ENCODE measurements at regions not wholly inside any gene's neighbourhood (a gene's known extent, or its start where the extent isn't known, plus 50 kb on each side); places are given as distances from the start of the nearest gene placed in this dataset.

DNA sequence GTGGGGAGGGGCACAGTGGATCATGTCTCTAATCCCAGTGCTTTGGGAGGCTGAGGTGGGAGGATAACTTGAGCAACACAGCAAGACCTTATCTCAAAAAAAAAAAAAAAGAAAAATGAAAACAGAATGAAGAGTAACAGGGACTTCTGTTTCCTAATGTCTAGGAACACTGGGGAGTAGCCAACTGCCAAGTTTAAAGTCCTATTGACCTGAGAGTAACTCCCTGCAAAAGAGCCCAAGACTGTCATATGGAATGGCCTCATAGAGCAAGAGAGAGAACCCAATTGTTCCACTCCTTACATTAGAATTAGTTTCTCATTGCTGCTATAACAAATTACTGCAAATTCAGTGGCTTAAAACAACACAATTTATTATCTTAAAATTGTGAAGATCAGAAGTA, 881.4 kb upstream of the ROBO1 start:
- H3K79me2 ChIP-seq (ENCODE audit: insufficient read depth, low read depth, low read length): no peaks in the 10 kb centered on the region
- no peaks in the 10 kb centered on the region for H4K20me1 ChIP-seq (ENCODE audit: insufficient read depth, low read length)
- H3K27ac ChIP-seq (ENCODE audit: low read depth, low read length, poor library complexity, severe bottlenecking): no peak overlapping the region
- H3K4me1 ChIP-seq (ENCODE audit: insufficient read depth, low read length, poor library complexity, severe bottlenecking): no peaks in the 10 kb centered on the region
- no peak overlapping the region for H3K4me3 ChIP-seq (ENCODE audit: low read depth, low read length, poor library complexity, severe bottlenecking)
- POLR2A ChIA-PET: interaction anchor here (0.6 kb wide), 1 partner anchor 94 kb away, joined by 3 read pairs; no protein-coding TSS in a partner anchor
- BruUV-seq (replicated peaks): no TSS peak
- no peak overlapping the region for H3K4me2 ChIP-seq (ENCODE audit: low read length)
- no peaks in the 10 kb centered on the region for H3K9me3 ChIP-seq (ENCODE audit: low read length)
- H2AFZ ChIP-seq (ENCODE audit: low read length): no peak overlapping the region
- H3K36me3 ChIP-seq (ENCODE audit: insufficient read depth, low read length): no peaks in the 10 kb centered on the region
- H3K9me2 ChIP-seq (ENCODE audit: insufficient read depth, low read length): no peaks in the 10 kb centered on the region
- DNase-seq (ENCODE audit: low spot score): no peak
- TF ChIP-seq, protein P1, sequence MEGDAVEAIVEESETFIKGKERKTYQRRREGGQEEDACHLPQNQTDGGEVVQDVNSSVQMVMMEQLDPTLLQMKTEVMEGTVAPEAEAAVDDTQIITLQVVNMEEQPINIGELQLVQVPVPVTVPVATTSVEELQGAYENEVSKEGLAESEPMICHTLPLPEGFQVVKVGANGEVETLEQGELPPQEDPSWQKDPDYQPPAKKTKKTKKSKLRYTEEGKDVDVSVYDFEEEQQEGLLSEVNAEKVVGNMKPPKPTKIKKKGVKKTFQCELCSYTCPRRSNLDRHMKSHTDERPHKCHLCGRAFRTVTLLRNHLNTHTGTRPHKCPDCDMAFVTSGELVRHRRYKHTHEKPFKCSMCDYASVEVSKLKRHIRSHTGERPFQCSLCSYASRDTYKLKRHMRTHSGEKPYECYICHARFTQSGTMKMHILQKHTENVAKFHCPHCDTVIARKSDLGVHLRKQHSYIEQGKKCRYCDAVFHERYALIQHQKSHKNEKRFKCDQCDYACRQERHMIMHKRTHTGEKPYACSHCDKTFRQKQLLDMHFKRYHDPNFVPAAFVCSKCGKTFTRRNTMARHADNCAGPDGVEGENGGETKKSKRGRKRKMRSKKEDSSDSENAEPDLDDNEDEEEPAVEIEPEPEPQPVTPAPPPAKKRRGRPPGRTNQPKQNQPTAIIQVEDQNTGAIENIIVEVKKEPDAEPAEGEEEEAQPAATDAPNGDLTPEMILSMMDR (conservative IDR thresholded peaks at IDR 0.05; ENCODE audit: low read length): no peak
- TF ChIP-seq EZH2phosphoT487 (IDR thresholded peaks at IDR 0.05; ENCODE audit: borderline replicate concordance, low read depth, low read length): no peak
- CTCF ChIA-PET (ENCODE audit: unreplicated experiment): no interaction called here
- intact Hi-C loops (cut with micrococcal nuclease; ENCODE audit: unreplicated experiment): no loop called here

DNA sequence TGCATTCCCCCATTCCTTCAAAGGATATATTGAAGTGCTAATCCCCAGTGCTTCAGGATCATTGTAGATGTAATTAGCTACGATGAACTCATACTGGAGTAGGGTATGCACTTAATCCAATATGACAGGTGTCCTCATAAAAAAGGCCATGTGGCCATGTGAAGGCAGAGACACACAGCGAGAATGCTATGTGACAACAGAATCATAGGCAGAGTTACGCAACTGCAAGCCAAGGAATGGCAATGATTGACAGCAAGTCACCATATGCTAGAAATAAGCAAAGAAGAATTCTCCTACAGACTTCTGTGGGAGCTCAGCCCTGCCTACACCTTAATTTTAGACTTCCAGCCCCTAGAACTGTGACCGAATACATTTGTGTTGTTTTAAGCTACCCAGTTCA, 875.6 kb upstream of the ROBO1 start:
- Histone ChIP-seq H3K9me2 (ENCODE audit: insufficient read depth, low read length) (no peaks in the 10 kb centered on the region), H3K36me3 (ENCODE audit: insufficient read depth, low read length) (no peaks in the 10 kb centered on the region), H2AFZ (ENCODE audit: low read length) (no peak overlapping the region), H3K4me1 (ENCODE audit: insufficient read depth, low read length, poor library complexity, severe bottlenecking) (no peaks in the 10 kb centered on the region), H4K20me1 (ENCODE audit: insufficient read depth, low read length) (no peaks in the 10 kb centered on the region), H3K27ac (ENCODE audit: low read depth, low read length, poor library complexity, severe bottlenecking) (no peak overlapping the region), H3K79me2 (ENCODE audit: insufficient read depth, low read depth, low read length) (no peaks in the 10 kb centered on the region), H3K9me3 (ENCODE audit: low read length) (no peaks in the 10 kb centered on the region), H3K4me3 (ENCODE audit: low read depth, low read length, poor library complexity, severe bottlenecking) (no peak overlapping the region), H3K4me2 (ENCODE audit: low read length) (no peak overlapping the region)
- no peak for TF ChIP-seq EZH2phosphoT487 (IDR thresholded peaks at IDR 0.05; ENCODE audit: borderline replicate concordance, low read depth, low read length)
- TF ChIP-seq, protein P1 (conservative IDR thresholded peaks at IDR 0.05; ENCODE audit: low read length): no peak
- ChIA-PET CTCF (ENCODE audit: unreplicated experiment) (no interaction called here), POLR2A (no interaction called here)
- intact Hi-C loops (cut with micrococcal nuclease; ENCODE audit: unreplicated experiment): no loop called here
- no peak for DNase-seq (ENCODE audit: low spot score)
- no TSS peak for BruUV-seq (replicated peaks)

DNA sequence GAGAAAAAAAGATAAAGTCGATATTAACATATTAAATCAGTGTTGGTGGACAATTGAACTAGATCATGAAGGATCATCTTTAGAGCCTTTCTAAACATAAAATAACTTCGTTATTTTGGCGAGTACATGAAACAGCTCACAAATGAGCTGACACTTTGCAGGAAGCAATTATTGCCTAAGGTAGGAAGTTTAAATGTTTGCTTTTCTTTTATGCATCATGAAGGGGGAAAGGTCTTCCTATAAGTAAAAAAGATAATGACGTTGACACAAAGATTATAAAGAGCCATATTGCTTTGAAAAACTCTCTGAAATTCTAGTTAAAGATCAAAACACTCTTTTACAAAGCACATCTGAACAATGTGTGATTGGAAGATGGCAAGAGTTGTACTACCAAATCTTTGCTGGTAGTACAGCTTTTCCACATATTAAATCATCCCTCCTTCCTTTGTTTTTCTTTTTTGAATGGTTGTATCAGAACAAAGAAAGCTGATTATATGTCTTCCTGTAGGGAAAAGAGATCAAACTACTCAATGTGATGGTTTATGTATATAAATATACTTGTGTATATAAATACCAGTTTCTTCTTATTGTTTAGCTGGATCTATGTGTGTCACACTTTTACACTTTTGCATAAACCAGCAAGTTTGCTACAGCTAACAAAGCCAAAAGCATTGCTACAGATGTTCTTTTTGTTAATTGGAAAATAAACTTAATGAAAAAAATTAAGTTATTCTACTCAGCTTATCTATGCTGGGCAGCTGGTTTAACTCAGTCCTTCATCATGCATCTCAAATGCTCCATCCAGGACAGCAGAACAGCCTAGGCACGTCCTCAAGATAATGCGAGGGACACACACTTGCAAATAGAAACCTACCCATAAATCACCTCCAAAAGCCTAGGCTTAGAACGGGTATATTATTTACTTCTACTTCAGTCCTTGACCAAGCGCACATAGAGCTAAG, 850.8 kb upstream of the ROBO1 start:
- intact Hi-C loops (cut with micrococcal nuclease; ENCODE audit: unreplicated experiment): no loop called here
- Histone ChIP-seq H3K27ac (ENCODE audit: low read depth, low read length, poor library complexity, severe bottlenecking) (no peak overlapping the region), H3K4me3 (ENCODE audit: low read depth, low read length, poor library complexity, severe bottlenecking) (no peak overlapping the region), H3K4me1 (ENCODE audit: insufficient read depth, low read length, poor library complexity, severe bottlenecking) (no peaks in the 10 kb centered on the region), H3K4me2 (ENCODE audit: low read length) (no peak overlapping the region), H3K9me2 (ENCODE audit: insufficient read depth, low read length) (no peaks in the 10 kb centered on the region), H2AFZ (ENCODE audit: low read length) (no peak overlapping the region), H3K36me3 (ENCODE audit: insufficient read depth, low read length) (no peaks in the 10 kb centered on the region), H3K9me3 (ENCODE audit: low read length) (no peaks in the 10 kb centered on the region), H3K79me2 (ENCODE audit: insufficient read depth, low read depth, low read length) (no peaks in the 10 kb centered on the region), H4K20me1 (ENCODE audit: insufficient read depth, low read length) (no peaks in the 10 kb centered on the region)
- no peak for DNase-seq (ENCODE audit: low spot score)
- TF ChIP-seq EZH2phosphoT487 (IDR thresholded peaks at IDR 0.05; ENCODE audit: borderline replicate concordance, low read depth, low read length): no peak
- TF ChIP-seq, protein P1 (conservative IDR thresholded peaks at IDR 0.05; ENCODE audit: low read length): no peak
- ChIA-PET CTCF (ENCODE audit: unreplicated experiment) (no interaction called here), POLR2A (interaction anchor here (0.7 kb wide), 1 partner anchor 119 kb away, joined by 3 read pairs; no protein-coding TSS in a partner anchor)
- BruUV-seq (replicated peaks): no TSS peak
